Breast epithelium (tissue), 4 donors: ENCODE measurements at regions not wholly inside any gene's neighbourhood (a gene's known extent, or its start where the extent isn't known, plus 50 kb on each side); places are given as distances from the start of the nearest gene placed in this dataset.

Experiments
- DNase-seq, 2 donors: peaks; one replicate each; pipeline ENCODE4 v3.0.0-alpha.2; 2019; ENCODE audit warnings: low spot score in 2 of 2
- H3K27ac ChIP-seq, 2 donors: fragments of 200-600 bp; sonication (generic) in 1 of 2; one replicate each; pipeline ENCODE4 v1.5.1; 2016 to 2019; ENCODE audit warnings: mild to moderate bottlenecking in 1 of 2
- H3K27me3 ChIP-seq, 2 donors: fragments of 200-600 bp; sonication (generic) in 1 of 2; one replicate each; pipeline versions ENCODE4 v1.5.1 to v1.6.0; 2017 to 2019; ENCODE audit warnings: control low read depth in 1 of 2, mild to moderate bottlenecking in 1 of 2
- H3K36me3 ChIP-seq: fragments of 200-600 bp; one replicate; pipeline ENCODE4 v1.5.1; 2019
- H3K4me1 ChIP-seq, 2 donors: fragments of 200-600 bp; sonication (generic); one replicate each; pipeline ENCODE4 v1.5.1; 2016 to 2019; ENCODE audit warnings: control low read depth in 1 of 2
- H3K4me3 ChIP-seq, 3 donors: fragments of 200-600 bp; sonication (generic); 1 replicate in 2 of 3; 2 replicates in 1 of 3; pipeline ENCODE4 v1.5.1; 2016 to 2019; ENCODE audit warnings: mild to moderate bottlenecking in 3 of 3, moderate library complexity in 2 of 3
- H3K9me3 ChIP-seq, 2 donors: fragments of 200-600 bp; sonication (generic) in 1 of 2; one replicate each; pipeline ENCODE4 v1.5.1; 2016 to 2019; ENCODE audit warnings: control low read depth in 1 of 2
- CTCF ChIP-seq, 3 donors: fragments of 450-650 bp; IDR thresholded peaks; one replicate each; pipeline ENCODE4 v1.5.1; 2016 to 2017; ENCODE audit warnings: antibody characterized with exemption in 3 of 3, mild to moderate bottlenecking in 3 of 3, moderate library complexity in 3 of 3
- POLR2A ChIP-seq: fragments of 450-650 bp; IDR thresholded peaks from one replicate; pipeline ENCODE4 v1.6.1; 2016; ENCODE audit warnings: antibody characterized with exemption, mild to moderate bottlenecking, moderate library complexity
- POLR2AphosphoS5 ChIP-seq, 3 donors: sonication (generic); formaldehyde crosslinking; IDR thresholded peaks; one replicate each; pipeline ENCODE4 v1.6.1; 2017; ENCODE audit warnings: antibody characterized with exemption in 3 of 3
- intact Hi-C: fragments of 100-400 bp; cut with DNase I; formaldehyde crosslinking; loops from one replicate; pipeline ENCODE4 v1.15.1; 2023; ENCODE audit warnings: low total_unique reads

- H3K4me1 ChIP-seq, result no peaks in the 10 kb centered on the region
- H3K9me3 ChIP-seq, result no peaks in the 10 kb centered on the region
- TF ChIP-seq POLR2AphosphoS5 (IDR thresholded peaks at IDR 0.05) (no peak), POLR2A (no peak), CTCF (IDR thresholded peaks at IDR 0.05) (no peak)
- no peaks in the 10 kb centered on the region for H3K27me3 ChIP-seq
- H3K27ac ChIP-seq, result no peak overlapping the region
- H3K36me3 ChIP-seq, result no peaks in the 10 kb centered on the region
- intact Hi-C loops, result no loop called here
- no peak overlapping the region for H3K4me3 ChIP-seq
- no peak for DNase-seq
Observed at GRCh38 chr11:80822308-80822707, 1381.5 kb upstream of the TENM4 start.

- no peaks in the 10 kb centered on the region for H3K36me3 ChIP-seq
- H3K9me3 ChIP-seq, result no peaks in the 10 kb centered on the region
- no peak overlapping the region for H3K27ac ChIP-seq
- H3K4me3 ChIP-seq, result no peak overlapping the region
- DNase-seq, result no peak
- H3K27me3 ChIP-seq, result no peaks in the 10 kb centered on the region
- intact Hi-C loops, result loop anchor here (10.0 kb wide), 1 partner anchor 196 kb away; no protein-coding TSS in a partner anchor
- no peak for TF ChIP-seq POLR2AphosphoS5 (IDR thresholded peaks at IDR 0.05)
- TF ChIP-seq POLR2A, result no peak
- no peak for TF ChIP-seq CTCF (IDR thresholded peaks at IDR 0.05)
- no peaks in the 10 kb centered on the region for H3K4me1 ChIP-seq
Observed at GRCh38 chr11:80819271-80819670, 1378.4 kb upstream of the TENM4 start.

- Histone ChIP-seq H3K9me3 (no peaks in the 10 kb centered on the region), H3K4me3 (no peak overlapping the region), H3K36me3 (no peaks in the 10 kb centered on the region), H3K4me1 (no peaks in the 10 kb centered on the region), H3K27me3 (no peaks in the 10 kb centered on the region), H3K27ac (no peak overlapping the region)
- no peak for DNase-seq
- TF ChIP-seq CTCF (IDR thresholded peaks at IDR 0.05) (no peak), POLR2AphosphoS5 (IDR thresholded peaks at IDR 0.05) (no peak), POLR2A (no peak)
- intact Hi-C loops, result loop anchor here (10.0 kb wide), 1 partner anchor 198 kb away; no protein-coding TSS in a partner anchor
Observed at GRCh38 chr11:80816966-80817365, 1376.1 kb upstream of the TENM4 start.

- TF ChIP-seq POLR2A (no peak), CTCF (IDR thresholded peaks at IDR 0.05) (no peak), POLR2AphosphoS5 (IDR thresholded peaks at IDR 0.05) (no peak)
- intact Hi-C loops, result loop anchor here (10.0 kb wide), 1 partner anchor 198 kb away; no protein-coding TSS in a partner anchor
- Histone ChIP-seq H3K27me3 (no peaks in the 10 kb centered on the region), H3K4me3 (no peak overlapping the region), H3K36me3 (no peaks in the 10 kb centered on the region), H3K27ac (no peak overlapping the region), H3K4me1 (no peaks in the 10 kb centered on the region), H3K9me3 (no peaks in the 10 kb centered on the region)
- DNase-seq, result no peak
Observed at GRCh38 chr11:80816454-80816847, 1375.6 kb upstream of the TENM4 start.

- H3K4me3 ChIP-seq, result no peak overlapping the region
Observed at GRCh38 chr11:80815752-80816453, 1375.1 kb upstream of the TENM4 start.

More at GRCh38 chr11:80815752-80816453, 1375.1 kb upstream of the TENM4 start:
- TF ChIP-seq POLR2AphosphoS5 (IDR thresholded peaks at IDR 0.05), result no peak
- no peak for TF ChIP-seq CTCF (IDR thresholded peaks at IDR 0.05)
- TF ChIP-seq POLR2A, result no peak
- no peaks in the 10 kb centered on the region for H3K36me3 ChIP-seq
- intact Hi-C loops, result loop anchor here (10.0 kb wide), 1 partner anchor 199 kb away; no protein-coding TSS in a partner anchor
- no peaks in the 10 kb centered on the region for H3K27me3 ChIP-seq
- H3K4me1 ChIP-seq, result no peaks in the 10 kb centered on the region
- H3K9me3 ChIP-seq, result no peaks in the 10 kb centered on the region
- no peak for DNase-seq
- no peak overlapping the region for H3K27ac ChIP-seq
